B cell (primary cell): ENCODE measurements at regions not wholly inside any gene's neighbourhood (a gene's known extent, or its start where the extent isn't known, plus 50 kb on each side); places are given as distances from the start of the nearest gene placed in this dataset.

Experiments used
- ATAC-seq: fragments of 200-7000 bp; cut with Tn5 transposase; one replicate; pipeline ENCODE4 v1.10.0; 2021; ENCODE audit warnings: low read depth, mild to moderate bottlenecking, moderate number of reproducible peaks, moderate library complexity
- CTCF ChIA-PET: fragments of 350-600 bp; sonication (Branson Sonifier 250); formaldehyde crosslinking; loops from one replicate; lab custom pipeline; 2021; ENCODE audit warnings: antibody characterized with exemption, inconsistent platforms; lab: Charles Lee
- POLR2A ChIA-PET: fragments of 350-600 bp; sonication (Branson Sonifier 250); formaldehyde crosslinking; loops from one replicate; lab custom pipeline; 2021; ENCODE audit warnings: antibody characterized with exemption; lab: Charles Lee
- DNase-seq: peaks from one replicate; pipeline ENCODE4 v3.0.0; 2013
- H2AFZ ChIP-seq: 2 replicates; pipeline ENCODE4 v1.6.1; 2012; ENCODE audit warnings: mild to moderate bottlenecking, low read depth, low read length; ENCODE audit not compliant: insufficient read depth, poor library complexity, severe bottlenecking
- H3K27ac ChIP-seq, 2 donors: 1 replicate in 1 of 2; 2 replicates in 1 of 2; pipeline ENCODE4 v1.5.1; 2012 to 2013; ENCODE audit warnings: low read length in 2 of 2, mild to moderate bottlenecking in 2 of 2, moderate library complexity in 1 of 2
- H3K27me3 ChIP-seq, 4 experiments: fragments of 200-600 bp in 1 of 4; sonication (generic) in 1 of 4; replicated peaks in 1 of 4; 1 replicate in 2 of 4; 2 replicates in 2 of 4; pipeline versions ENCODE4 v1.6.1 to v1.7.0; 2013 to 2016; ENCODE audit warnings: low read length in 3 of 4, mild to moderate bottlenecking in 2 of 4, mixed read lengths in 1 of 4, moderate library complexity in 1 of 4; ENCODE audit not compliant: insufficient read depth in 4 of 4, control insufficient read depth in 3 of 4; ENCODE audit errors: control extremely low read depth in 1 of 4
- H3K36me3 ChIP-seq, 2 experiments: replicated peaks in 1 of 2; 1 replicate in 1 of 2; 2 replicates in 1 of 2; pipeline versions ENCODE4 v1.6.1 to v1.7.1; 2013; ENCODE audit warnings: low read length in 1 of 2; ENCODE audit not compliant: insufficient read depth in 2 of 2, control insufficient read depth in 1 of 2; ENCODE audit errors: control extremely low read depth in 1 of 2, extremely low read depth in 1 of 2
- H3K4me1 ChIP-seq, 2 donors: fragments of 200-600 bp in 1 of 2; sonication (generic) in 1 of 2; 1 replicate in 1 of 2; 2 replicates in 1 of 2; pipeline versions ENCODE4 v1.5.1 to v1.6.1; 2013 to 2017; ENCODE audit warnings: low read length in 2 of 2; ENCODE audit not compliant: control insufficient read depth in 2 of 2, insufficient read depth in 2 of 2
- H3K4me2 ChIP-seq: replicated peaks from 2 replicates; pipeline ENCODE3; 2012; ENCODE audit warnings: mild to moderate bottlenecking, low read depth, low read length; ENCODE audit not compliant: poor library complexity, severe bottlenecking
- H3K4me3 ChIP-seq, 5 experiments: fragments of 200-600 bp in 1 of 5; sonication (generic) in 1 of 5; 1 replicate in 3 of 5; 2 replicates in 2 of 5; pipeline versions ENCODE4 v1.5.1 to v1.7.0; 2011 to 2016; ENCODE audit warnings: low read length in 4 of 5, mild to moderate bottlenecking in 4 of 5, low read depth in 2 of 5, control low read depth in 1 of 5, moderate library complexity in 1 of 5; ENCODE audit not compliant: insufficient read depth in 1 of 5; ENCODE audit errors: control extremely low read depth in 1 of 5, extremely low read depth in 1 of 5
- H3K79me2 ChIP-seq: fragments of 200-600 bp; sonication (generic); one replicate; pipeline ENCODE4 v1.6.0; 2016; ENCODE audit warnings: low read length; ENCODE audit not compliant: control insufficient read depth, insufficient read depth
- H3K9ac ChIP-seq: fragments of 200-600 bp; sonication (generic); 2 replicates; pipeline ENCODE4 v1.6.1; 2017; ENCODE audit warnings: mild to moderate bottlenecking, low read length, moderate library complexity
- H3K9me3 ChIP-seq, 3 donors: one replicate each; pipeline versions ENCODE4 v1.6.1 to v1.7.1; 2013; ENCODE audit warnings: low read length in 2 of 3; ENCODE audit not compliant: control insufficient read depth in 2 of 3, insufficient read depth in 1 of 3; ENCODE audit errors: control extremely low read depth in 1 of 3
- H4K20me1 ChIP-seq: 2 replicates; pipeline ENCODE4 v1.6.0; 2012; ENCODE audit warnings: mild to moderate bottlenecking, low read length; ENCODE audit not compliant: insufficient read depth, control insufficient read depth, poor library complexity, severe bottlenecking
- H3K27ac Mint-ChIP-seq: one replicate; pipeline ENCODE4 v1.8.0; 2021; ENCODE audit warnings: mixed read lengths
- H3K27me3 Mint-ChIP-seq: one replicate; pipeline ENCODE4 v1.8.0; 2021; ENCODE audit warnings: mixed read lengths
- H3K4me1 Mint-ChIP-seq: one replicate; pipeline ENCODE4 v1.8.0; 2021; ENCODE audit warnings: mixed read lengths
- H3K4me3 Mint-ChIP-seq: one replicate; pipeline ENCODE4 v1.8.0; 2021; ENCODE audit warnings: mixed read lengths
- H3K9me3 Mint-ChIP-seq: one replicate; pipeline ENCODE4 v1.8.0; 2022; ENCODE audit warnings: mixed read lengths; ENCODE audit not compliant: insufficient read depth
- EZH2 ChIP-seq: IDR thresholded peaks from 2 replicates; pipeline ENCODE4 v1.6.1; 2012; ENCODE audit warnings: borderline replicate concordance, low read depth, mild to moderate bottlenecking, moderate library complexity, low read length; ENCODE audit not compliant: insufficient read depth, poor library complexity, severe bottlenecking
- WGBS: methylation state at CpG from one replicate; pipeline ENCODE4 v1.1.5; 2013; ENCODE audit warnings: missing lambda C conversion rate; ENCODE audit not compliant: insufficient coverage; 5-methylcytosine and 5-hydroxymethylcytosine counted together
- intact Hi-C: fragments of 100-400 bp; cut with micrococcal nuclease; formaldehyde crosslinking; loops from one replicate; pipeline ENCODE4 v1.10.0; 2022
- TF ChIP-seq, protein P1 (sequence below): fragments of 200-600 bp; IDR thresholded peaks from one replicate; pipeline ENCODE4 v1.8.0; 2022; ENCODE audit warnings: antibody characterized with exemption, mild to moderate bottlenecking

GRCh38 chr17:5700745-5701144 lies 116.4 kb upstream of the NLRP1 start:
- no peak for ATAC-seq
- no peak overlapping the region for H3K27ac Mint-ChIP-seq
- no peak for DNase-seq
- H4K20me1 ChIP-seq = no peaks in the 10 kb centered on the region
- H3K36me3 ChIP-seq = no peaks in the 10 kb centered on the region
- H3K4me3 ChIP-seq = no peak overlapping the region
- H3K4me3 Mint-ChIP-seq = no peak overlapping the region
- no peaks in the 10 kb centered on the region for H3K79me2 ChIP-seq
- no peaks in the 10 kb centered on the region for H3K4me1 Mint-ChIP-seq
- H3K9me3 Mint-ChIP-seq = no peaks in the 10 kb centered on the region
- POLR2A ChIA-PET = no interaction called here
- H3K4me2 ChIP-seq = no peak overlapping the region
- CTCF ChIA-PET = interaction anchor here (1.3 kb wide), 1 partner anchor 113 kb away, joined by 4 read pairs; no protein-coding TSS in a partner anchor
- peaks cover 33% of the 10 kb centered on the region for H3K27me3 Mint-ChIP-seq
- peaks cover 0 to 14% (median 0%) of the 10 kb centered on the region in 4 experiments for H3K27me3 ChIP-seq
- WGBS = 77% methylated on average over 2 of the region's 2 CpGs
- intact Hi-C loops = no loop called here
- H3K9me3 ChIP-seq = peaks cover 0 to 12% (median 0%) of the 10 kb centered on the region in 3 donors
- H3K27ac ChIP-seq = no peak overlapping the region
- H3K9ac ChIP-seq = no peak overlapping the region
- no peaks in the 10 kb centered on the region for H3K4me1 ChIP-seq
- TF ChIP-seq, protein P1, sequence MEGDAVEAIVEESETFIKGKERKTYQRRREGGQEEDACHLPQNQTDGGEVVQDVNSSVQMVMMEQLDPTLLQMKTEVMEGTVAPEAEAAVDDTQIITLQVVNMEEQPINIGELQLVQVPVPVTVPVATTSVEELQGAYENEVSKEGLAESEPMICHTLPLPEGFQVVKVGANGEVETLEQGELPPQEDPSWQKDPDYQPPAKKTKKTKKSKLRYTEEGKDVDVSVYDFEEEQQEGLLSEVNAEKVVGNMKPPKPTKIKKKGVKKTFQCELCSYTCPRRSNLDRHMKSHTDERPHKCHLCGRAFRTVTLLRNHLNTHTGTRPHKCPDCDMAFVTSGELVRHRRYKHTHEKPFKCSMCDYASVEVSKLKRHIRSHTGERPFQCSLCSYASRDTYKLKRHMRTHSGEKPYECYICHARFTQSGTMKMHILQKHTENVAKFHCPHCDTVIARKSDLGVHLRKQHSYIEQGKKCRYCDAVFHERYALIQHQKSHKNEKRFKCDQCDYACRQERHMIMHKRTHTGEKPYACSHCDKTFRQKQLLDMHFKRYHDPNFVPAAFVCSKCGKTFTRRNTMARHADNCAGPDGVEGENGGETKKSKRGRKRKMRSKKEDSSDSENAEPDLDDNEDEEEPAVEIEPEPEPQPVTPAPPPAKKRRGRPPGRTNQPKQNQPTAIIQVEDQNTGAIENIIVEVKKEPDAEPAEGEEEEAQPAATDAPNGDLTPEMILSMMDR = no peak
- TF ChIP-seq EZH2 = no peak
- H2AFZ ChIP-seq = no peak overlapping the region

GRCh38 chr17:5701381-5701780 lies 117.1 kb upstream of the NLRP1 start:
- H2AFZ ChIP-seq = no peak overlapping the region
- H4K20me1 ChIP-seq = no peaks in the 10 kb centered on the region
- peaks cover 0 to 12% (median 0%) of the 10 kb centered on the region in 3 donors for H3K9me3 ChIP-seq
- no peak overlapping the region for H3K4me3 ChIP-seq
- intact Hi-C loops = no loop called here
- H3K79me2 ChIP-seq = no peaks in the 10 kb centered on the region
- no peaks in the 10 kb centered on the region for H3K4me1 ChIP-seq
- peaks cover 0 to 14% (median 0%) of the 10 kb centered on the region in 4 experiments for H3K27me3 ChIP-seq
- DNase-seq (no peak), ATAC-seq (no peak)
- no peaks in the 10 kb centered on the region for H3K9me3 Mint-ChIP-seq
- H3K27ac Mint-ChIP-seq = no peak overlapping the region
- WGBS = 76% methylated on average over 2 of the region's 3 CpGs
- H3K27ac ChIP-seq = no peak overlapping the region
- H3K27me3 Mint-ChIP-seq = peaks cover 33% of the 10 kb centered on the region
- TF ChIP-seq, protein P1 = no peak
- TF ChIP-seq EZH2 = no peak
- H3K36me3 ChIP-seq = no peaks in the 10 kb centered on the region
- no peak overlapping the region for H3K4me2 ChIP-seq
- H3K4me1 Mint-ChIP-seq = no peaks in the 10 kb centered on the region
- ChIA-PET CTCF (interaction anchor here (1.3 kb wide), 1 partner anchor 114 kb away, joined by 4 read pairs; no protein-coding TSS in a partner anchor), POLR2A (no interaction called here)
- no peak overlapping the region for H3K9ac ChIP-seq
- H3K4me3 Mint-ChIP-seq = no peak overlapping the region
